Inferior parietal cortex (tissue), 1 donor: ENCODE measurements at regions not wholly inside any gene's neighbourhood (a gene's known extent, or its start where the extent isn't known, plus 50 kb on each side); places are given as distances from the start of the nearest gene placed in this dataset.
"Not testable (repeated sequence)": the region's sequence is repeated elsewhere in the genome, so short reads cannot be mapped to it uniquely, and the experiment has no call there.

Source experiments
- DNase-seq: peaks from one replicate; pipeline ENCODE4 v3.0.0-alpha.2; 2016; ENCODE audit errors: extremely low spot score

DNA sequence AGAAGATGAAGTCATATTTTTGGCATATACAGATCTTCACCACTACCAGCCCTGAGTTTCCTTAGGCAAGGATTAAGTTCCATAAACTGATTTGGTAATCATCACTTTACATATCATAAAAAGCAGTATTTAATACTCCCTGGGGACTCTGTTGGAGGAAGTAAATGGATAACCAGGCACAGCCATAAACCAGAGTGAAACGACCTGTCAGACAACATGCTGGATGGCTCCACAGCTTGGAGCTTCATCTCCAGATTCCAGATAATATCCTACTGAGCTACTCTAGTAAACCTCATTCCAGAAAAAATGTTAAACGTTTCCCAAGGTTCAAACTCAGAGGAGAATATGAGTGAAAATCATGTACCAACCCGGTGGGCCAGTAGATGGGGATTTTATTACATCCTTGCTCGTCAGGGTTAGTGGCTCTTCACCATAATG is 109.2 kb downstream of the BASP1 start:
- no peak for DNase-seq

DNA sequence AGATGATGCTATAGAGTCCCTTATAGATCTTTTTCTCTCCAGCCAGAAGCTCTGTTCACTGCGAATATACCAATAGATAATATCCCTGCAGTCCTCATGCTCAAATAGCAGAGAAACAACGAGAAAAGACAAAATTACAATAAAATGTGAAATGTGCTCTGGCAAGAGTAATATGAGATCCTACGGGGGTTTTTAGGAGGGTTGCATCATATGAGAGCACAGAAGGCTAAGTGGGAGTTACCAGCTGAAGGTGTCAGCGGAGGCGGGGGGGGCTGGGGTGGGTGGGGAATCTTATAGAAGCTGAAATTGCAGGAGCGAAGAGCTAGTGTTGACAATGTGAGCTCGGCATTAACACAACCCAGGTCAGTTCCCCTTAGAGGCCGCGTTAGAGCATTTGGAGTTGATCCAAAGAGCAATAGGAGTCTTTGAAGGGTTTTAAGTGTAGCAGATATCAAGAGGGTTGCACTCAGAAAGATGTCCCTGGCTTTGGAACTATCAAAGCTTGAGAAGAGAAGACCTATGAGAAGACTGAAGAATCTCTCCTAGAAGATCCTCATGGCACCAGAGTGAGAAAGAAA is 109.7 kb downstream of the BASP1 start:
- no peak for DNase-seq

DNA sequence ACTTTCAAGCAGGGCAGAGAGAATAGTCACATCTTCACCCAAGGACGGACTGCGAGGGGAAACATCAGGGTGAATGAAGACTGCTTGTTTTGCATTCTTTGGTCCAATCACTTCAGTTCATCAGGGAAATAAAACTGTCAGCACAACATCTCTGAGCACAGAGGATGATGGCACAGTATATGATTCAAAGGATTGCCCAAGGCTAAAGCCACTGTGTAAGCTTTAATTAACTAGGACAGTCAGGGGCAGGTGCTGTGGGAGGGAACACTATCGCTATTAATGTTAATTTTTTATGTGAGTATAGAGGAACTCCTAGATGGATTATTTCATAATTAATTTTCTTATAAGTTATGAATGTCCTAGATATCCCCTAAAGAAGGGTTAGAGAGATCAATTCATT is 112.1 kb downstream of the BASP1 start:
- no peak for DNase-seq

DNA sequence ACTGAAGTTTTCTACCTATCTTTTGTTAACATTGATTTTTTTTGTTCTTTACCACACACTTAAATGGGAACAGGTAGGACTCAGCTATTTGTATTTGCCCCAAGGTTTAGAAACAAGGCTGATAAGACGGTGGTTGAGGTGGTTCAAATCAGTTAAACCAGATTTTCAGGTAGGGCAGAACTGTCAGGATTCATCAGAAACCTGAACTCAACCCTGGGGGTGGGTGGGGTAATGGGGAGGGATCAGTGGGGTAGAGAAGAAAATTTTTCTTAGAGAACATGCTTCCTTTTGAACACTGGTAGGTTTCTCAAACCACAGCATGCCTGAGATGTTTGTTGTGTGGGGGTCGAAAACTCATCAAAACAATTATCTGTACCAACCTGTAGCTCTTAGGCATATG is 113.0 kb downstream of the BASP1 start:
- DNase-seq: no peak

DNA sequence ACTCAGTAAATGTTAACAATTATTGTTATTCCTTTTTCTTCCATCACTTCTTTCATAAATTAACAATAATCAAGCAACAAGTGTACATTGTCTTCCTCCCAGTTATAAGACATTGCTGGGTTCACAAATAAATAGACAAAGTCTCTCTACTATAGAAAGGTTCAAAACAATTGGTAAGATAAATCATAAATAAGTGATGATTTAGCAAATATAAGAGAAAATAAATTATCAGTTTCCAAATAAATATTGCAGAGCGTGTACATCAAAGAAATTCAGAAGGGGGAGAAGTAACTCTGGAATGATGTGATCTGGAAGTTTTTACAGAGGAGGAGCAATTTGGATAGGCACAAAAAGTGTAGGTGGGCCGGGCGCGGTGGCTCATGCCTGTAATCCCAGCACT is 114.2 kb downstream of the BASP1 start:
- no peak for DNase-seq

DNA sequence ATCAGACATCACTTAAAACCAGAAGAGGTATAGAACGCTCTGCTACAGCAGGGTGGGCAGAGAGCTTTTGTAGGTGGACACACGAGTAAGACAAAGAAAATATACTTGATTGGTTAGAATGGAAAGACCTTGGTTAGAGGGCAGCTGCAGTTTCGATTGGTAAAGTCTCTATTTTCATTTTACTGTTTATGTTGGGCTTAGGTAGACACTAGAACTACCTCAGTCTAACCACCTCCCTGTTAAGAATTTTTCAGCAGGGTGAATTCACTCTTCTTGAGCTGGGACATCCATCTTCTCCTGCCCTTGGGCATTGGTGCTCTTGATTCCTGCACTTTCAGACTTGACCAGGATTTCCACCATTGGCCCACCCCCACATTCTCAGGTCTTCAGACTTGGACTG is 116.3 kb downstream of the BASP1 start:
- no peak for DNase-seq

DNA sequence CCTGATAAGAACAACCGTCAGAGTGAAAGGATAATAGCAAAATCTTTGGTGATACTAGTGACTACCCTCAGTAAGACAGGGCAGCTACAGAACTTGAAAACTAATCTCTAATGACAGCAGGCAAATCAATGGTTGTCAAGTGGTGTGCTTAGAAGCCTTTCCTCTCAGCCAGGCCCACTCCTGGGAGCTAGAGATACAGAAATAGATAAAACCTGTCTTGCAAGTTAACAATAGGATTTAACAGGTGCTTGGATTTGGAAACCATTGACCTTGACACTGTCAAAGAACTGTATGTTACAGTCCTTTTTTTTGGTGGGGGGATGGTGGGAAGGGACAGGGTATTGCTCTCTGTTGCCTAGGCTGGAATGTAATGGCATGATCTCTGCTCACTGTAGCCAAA is 118.6 kb downstream of the BASP1 start:
- DNase-seq: no peak

DNA sequence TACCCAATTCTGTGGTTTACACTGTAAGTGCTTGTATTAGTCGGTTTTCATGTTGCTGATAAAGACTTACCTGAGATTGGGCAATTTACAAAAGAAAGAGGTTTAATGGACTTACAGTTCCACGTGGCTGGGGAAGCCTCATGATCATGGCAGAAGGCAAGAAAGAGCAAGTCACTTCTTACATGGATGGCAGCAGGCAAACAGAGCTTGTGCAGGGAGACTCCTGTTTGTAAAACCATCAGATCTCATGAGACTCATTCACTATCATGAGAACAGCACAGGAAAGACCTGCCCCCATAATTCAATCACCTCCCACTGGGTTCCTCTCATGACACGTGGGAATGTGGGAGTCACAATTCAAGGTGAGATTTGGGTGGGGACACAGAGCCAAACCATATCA is 119.3 kb downstream of the BASP1 start:
- not testable (repeated sequence) for DNase-seq

DNA sequence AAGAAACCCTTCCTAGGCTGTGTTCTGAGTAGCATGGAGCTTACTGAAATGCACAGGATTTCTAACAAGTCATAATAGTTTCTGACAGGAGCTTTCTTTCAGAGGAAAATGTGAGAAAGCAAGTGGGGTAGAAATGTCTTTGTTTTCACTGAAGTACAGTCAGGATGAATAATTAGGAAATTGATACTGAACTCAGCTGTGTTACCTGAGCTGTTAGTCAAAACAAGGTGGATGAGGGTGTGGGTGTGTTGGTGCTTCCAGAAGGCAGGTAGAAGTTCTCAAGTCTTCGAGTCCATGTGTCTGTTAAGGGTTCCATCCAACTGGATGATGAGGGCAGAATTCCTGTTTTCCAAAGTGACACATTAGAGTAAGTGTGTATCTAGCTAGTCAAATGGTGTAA is 122.4 kb downstream of the BASP1 start:
- DNase-seq: no peak

DNA sequence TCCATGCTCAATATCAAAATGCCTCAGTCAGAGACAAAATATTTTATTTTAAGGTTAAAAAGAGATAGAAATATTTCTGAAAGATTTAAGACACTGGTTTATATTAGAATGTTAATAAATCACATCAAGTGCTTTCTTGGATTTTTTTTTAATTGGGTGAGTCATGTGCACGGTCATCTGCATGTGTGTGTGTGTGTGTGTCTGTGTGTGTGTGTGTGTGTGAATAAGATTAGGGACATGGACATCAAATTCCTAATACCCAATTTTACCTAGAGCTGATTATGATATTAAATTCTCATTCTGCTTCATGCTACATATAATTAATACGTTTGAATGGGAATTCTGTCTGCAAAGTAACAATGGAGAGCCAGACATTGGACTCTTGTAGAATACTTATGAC is 122.9 kb downstream of the BASP1 start:
- DNase-seq: no peak

DNA sequence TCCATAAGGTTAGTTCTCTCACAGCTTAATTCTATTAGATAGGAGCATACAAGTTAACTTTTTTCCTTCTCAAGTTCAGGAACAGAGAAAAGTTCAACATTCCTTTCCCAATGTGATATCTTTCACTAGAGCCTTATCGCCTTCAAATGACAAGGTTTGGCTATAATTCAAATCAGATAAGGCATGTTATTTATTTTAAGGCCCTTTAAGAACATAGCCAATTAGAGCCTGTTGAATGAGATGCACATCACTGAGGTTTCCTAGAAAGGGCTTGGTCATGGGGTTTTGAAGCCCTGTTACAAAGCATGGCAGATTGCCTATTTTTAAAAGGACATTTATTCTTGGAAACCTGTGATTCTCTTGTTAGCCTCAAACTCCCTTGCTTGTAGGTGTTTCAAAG is 123.4 kb downstream of the BASP1 start:
- DNase-seq: no peak

DNA sequence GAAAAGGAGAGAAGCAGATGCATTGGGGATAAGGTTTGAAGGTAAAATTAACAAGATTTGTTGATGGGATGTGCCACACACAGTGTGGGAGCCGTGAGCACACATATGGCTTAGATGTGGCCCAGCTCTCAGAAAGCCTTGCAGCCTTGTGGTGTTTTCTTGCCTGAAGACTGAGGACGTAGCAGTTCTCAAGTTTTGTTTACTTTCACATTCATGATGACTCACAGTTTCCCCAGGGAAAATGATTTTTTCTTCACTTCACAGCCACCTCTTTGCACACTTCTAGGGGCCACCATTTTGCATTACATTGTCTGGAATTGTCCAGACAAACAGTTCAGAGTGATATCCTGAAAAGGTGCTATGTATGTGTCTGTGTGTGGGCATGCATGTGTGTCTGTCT is 126.2 kb downstream of the BASP1 start:
- DNase-seq: no peak

DNA sequence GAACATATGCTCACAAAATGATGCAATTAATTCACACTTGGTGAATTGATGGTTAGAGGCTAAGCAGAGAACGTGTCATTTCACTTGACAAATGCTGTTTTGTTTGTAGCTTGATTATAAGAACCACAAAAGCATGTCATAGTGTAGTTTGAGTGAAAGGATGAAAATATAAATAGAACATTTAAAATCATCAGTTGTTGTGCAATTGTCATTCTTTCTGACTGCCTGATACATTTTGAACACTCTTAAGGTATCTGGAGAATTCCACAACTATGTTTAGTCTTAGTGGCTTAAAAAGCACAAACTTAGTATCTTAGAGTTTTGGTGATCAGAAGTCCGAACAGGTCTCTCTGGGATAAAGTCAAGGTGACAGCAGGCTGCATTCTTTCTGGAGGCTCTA is 129.4 kb downstream of the BASP1 start:
- no peak for DNase-seq

DNA sequence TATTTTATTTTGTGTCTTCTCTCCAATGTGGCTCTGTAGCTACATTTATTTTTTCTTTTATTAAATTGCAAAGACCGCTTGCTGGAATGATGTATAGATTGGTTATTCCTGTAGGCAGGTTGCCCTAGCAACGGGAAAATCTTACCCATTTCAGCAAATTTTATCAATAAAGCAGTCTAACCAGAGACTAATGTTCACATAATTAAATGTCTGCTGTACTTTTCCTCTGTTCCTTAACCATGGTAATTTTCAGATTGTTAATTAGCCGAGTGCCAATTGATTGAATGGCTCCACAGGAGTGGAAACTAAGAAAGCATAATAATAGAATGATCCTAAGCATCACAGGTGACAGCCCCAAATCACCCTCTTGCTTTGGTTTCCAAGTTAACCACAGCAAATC is 134.8 kb downstream of the BASP1 start:
- no peak for DNase-seq

DNA sequence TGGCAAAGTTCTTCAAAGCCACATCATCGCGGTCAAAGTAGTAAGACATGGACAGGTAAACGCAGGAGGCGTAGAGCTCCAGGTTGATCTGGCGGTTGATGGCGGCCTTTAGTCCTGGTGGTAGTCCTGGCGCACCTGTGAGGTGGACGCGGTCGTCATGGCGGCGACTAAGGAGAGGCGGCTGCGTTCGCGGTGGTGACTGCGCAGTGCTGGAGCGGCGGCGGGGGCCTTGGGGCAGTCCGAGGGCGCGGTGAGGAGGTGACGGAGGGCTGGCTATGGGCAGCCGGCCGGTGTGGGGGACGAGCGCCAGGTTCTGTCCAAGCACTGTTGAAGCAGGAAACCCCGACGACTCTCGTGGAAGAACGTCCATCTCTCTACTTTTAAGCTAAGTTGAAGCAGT is 136.8 kb downstream of the BASP1 start:
- no peak for DNase-seq

DNA sequence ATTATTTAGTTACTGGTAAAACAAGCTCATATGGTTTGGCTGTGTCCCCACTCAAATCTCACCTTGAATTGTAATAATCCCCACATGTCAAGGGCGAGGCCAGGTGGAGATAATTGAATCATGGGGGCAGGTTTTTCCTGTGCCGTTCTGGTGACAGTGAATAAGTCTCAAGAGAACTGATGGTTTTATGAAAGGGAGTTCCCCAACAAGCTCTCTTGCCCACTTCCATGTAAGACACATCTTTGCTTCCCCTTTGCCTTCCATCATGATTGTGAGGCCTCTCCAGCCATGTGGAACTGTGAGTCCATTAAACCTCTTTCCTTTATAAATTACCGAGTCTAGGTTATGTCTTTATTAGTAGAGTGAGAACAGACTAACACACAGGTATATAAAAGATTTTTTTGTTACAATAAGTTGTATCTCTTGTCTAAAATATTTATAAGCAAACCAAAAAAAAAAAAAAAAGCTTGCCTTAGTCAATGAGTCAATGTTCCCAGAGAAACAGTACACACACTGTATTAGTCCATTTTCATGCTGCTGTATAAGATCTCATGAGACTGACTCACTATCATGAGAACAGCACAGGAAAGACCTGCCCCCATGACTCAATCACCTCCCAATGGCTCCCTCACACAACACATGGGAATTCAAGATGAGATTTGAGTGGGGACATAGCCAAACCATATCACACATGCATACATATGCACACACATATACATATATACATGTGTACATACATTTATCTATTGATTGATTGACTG is 138.3 kb downstream of the BASP1 start:
- DNase-seq: no peak

DNA sequence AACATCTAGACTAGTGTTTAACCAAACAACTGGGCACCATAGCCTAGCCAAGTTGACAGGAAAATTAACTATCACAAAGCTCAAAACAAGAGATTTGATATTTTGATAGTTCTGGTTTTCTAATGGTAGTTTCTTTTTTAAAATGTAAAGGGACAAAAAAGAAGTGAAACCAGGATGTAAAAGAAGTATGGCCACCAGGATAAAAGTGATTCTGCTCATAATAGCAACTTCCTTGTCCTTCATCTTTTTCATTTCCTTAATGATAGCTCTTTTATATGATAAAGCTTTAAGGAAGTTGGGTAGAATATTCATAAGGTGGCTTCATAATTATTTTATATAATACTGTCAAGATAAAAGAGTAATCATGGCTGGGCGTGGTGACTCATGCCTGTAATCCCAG is 139.1 kb downstream of the BASP1 start:
- no peak for DNase-seq

DNA sequence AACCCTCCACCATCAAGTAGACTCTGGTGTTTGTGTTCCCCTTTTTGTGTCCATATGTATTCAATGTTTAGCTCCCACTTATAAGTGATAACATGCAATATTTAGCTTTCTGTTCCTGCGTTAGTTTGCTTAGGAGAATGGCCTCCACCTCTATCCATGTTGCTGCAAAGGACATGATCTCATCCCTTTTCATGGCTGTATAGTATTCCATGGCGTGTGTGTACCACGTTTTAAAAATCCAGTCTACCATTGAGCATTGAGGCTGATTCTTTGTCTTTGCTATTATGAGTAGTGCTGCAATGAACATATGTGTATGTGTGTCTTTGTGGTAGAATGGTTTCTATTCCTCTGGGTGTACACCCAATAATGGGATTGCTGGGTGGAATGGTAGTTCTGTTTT is 140.1 kb downstream of the BASP1 start:
- DNase-seq: no peak

DNA sequence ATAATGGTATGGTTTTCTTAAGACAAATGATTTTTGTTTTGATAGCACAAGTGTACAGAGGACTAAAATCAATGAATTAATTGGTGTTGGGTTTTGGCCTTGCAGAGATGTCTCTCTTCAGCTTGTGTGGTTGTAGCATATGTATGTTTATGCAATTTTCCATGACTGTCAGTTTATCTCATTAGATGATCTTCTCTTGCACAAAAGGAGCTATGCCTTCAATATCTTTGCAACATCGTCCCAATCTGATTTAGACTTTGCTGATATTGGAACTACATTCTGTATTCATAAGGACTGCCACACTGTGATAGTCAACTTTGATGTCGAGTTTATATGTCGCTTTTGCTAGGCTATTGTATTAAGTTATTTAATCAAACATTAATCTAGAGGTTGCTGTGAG is 140.0 kb upstream of the TAF11L2 start:
- no peak for DNase-seq

DNA sequence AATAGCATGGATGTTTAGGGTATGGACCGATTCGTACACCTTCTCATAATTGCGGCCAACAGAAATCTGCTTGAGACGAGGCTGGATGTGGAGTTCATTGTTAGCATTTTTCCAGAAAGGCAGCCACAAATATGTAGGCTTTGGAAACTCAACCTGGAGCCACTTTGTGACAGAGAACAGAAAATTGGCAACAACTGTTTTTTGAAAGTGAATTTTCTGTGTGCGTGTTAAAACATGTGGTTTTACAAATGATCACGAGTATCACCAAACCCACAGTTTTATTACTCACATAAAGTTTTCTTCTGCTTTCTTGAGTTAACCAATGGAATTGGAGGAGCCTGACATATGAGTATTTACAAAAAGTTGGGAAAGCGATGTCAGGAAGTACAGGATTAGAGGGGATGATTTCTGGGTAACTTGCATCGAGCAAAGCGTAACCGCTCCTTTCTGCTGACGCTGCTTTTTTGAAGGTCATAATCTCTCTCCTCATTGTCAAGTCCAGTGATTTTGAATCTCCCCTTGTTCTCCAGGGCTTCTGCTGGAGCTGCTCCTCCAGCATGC is 138.5 kb upstream of the TAF11L2 start:
- DNase-seq: no peak

DNA sequence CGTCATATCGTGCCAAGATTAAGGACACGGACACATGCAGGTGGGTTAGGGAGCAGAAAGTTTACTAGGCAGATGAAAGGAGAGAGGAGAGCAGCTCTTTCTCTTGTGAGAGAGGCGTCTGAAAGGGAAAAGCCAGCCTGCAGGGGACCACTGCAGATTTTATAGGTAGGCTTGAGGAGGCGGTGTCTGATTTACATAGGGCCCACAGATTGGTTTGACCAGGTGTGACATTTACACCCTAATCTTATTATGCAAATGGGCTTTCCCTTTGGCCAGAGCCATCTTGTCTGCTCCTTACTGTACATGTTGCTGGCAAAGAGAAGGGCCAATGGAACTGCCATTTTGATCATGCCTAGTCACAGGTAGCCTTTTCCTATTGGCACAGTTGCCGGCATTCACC is 137.2 kb upstream of the TAF11L2 start:
- DNase-seq: no peak

DNA sequence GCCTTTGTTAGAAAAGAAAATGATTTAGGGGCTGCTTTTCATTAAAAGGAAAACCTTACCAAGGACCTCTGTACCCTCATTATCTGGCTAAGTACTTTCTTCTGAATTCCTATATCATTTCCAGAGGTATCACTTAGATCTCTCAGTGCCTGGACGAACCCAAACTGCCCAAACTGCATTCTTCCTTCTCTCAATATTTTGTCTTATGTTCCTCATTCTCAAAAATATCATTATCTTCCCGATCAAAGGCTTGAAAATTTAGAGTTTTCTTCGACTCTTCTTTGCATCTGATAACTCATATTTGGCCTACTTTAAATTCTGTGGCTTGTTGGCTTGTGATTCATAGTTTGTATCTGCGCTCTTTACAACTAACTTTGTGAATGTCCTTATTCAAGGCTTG is 136.7 kb upstream of the TAF11L2 start:
- DNase-seq: no peak

DNA sequence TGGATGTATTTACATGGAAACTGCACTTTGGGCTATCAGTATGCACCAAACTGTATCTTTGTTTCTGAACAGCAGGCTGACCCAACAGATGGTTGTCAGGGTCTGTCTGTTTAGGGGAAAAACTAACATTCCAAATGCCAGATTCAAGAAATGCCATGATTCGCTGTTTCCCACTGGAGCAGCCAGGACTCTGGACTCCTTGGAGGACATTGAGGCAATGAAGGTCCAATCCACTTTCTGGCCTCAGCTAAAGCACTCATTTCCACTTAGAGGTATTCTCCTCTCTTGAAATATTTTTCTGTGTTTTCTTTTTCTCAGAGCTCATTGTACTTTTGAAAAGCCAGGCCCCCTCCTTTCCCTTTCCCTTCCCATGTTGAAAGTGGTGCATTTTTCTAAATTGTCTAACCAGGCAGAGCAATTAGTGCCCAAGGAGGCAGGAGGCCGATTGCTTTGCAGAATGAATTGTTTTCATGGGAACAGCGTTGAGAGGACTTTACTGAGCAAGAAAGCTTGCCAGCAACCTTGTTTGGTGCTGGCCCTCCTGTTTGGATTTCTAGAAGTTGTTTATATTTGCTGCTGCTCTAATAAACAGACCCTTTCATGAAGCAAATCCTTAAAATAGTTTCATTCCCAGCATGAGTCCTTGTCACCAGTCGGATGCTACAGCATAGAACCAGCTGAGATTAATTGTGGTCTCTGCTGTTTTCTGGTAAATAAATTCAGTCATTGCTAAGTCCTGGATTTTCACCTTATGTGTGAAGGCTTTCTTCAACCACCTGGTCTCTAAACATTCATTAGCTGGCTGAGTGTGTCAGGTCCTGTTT is 132.8 kb upstream of the TAF11L2 start:
- DNase-seq: no peak
